ENCODE measurements at regions not wholly inside any gene's neighbourhood (a gene's known extent, or its start where the extent isn't known, plus 50 kb on each side); places are given as distances from the start of the nearest gene placed in this dataset.

DNA sequence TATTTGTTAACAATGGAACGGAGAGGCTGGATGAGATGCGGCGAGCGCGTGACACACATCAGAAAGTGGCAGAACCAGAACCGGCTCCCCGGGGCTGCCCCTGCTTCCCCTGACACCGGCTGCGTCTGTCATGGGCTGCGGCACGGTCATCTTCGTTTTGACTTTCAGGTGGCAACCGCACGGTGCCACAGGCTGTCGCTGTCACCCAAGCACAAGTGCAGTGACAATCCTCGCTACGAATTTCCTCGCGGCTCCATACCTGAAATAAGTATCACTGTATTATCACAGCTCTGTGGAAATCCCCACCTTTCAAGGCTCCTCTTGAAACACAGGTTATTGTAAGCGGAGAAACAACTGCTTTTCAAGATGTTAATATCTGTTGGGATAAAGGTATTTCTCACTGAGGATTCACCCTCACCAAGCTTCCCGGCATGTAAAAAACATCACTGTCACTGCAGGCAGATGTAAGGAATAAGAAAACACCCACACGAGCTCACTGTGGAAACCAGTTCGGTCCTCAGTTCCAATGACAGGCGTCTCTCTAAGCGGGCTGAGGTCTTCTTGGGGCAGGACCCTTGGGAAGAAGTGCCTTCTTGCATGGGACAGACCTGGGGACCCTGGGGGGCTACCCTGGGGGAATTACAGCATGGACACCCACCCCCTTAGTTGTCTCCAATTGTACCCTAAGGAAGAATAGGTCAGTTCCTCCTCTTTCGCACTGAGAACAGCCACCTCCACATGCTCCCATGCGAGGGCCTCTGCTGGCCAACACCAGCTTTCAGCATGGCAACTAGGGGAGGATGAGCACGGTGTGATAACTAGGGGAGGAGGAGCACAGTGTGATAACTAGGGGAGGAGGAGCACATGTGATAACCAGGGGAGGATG is 86.3 kb downstream of the DACT2 start:
- TF ChIP-seq, protein P1, sequence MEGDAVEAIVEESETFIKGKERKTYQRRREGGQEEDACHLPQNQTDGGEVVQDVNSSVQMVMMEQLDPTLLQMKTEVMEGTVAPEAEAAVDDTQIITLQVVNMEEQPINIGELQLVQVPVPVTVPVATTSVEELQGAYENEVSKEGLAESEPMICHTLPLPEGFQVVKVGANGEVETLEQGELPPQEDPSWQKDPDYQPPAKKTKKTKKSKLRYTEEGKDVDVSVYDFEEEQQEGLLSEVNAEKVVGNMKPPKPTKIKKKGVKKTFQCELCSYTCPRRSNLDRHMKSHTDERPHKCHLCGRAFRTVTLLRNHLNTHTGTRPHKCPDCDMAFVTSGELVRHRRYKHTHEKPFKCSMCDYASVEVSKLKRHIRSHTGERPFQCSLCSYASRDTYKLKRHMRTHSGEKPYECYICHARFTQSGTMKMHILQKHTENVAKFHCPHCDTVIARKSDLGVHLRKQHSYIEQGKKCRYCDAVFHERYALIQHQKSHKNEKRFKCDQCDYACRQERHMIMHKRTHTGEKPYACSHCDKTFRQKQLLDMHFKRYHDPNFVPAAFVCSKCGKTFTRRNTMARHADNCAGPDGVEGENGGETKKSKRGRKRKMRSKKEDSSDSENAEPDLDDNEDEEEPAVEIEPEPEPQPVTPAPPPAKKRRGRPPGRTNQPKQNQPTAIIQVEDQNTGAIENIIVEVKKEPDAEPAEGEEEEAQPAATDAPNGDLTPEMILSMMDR (IDR thresholded peaks at IDR 0.05): no peak
- no peak for TF ChIP-seq EZH2 (IDR thresholded peaks at IDR 0.05; ENCODE audit: borderline replicate concordance, insufficient read depth, low read depth, low read length, poor library complexity, severe bottlenecking)
